ENCODE measurements at regions not wholly inside any gene's neighbourhood (a gene's known extent, or its start where the extent isn't known, plus 50 kb on each side); places are given as distances from the start of the nearest gene placed in this dataset.

DNA sequence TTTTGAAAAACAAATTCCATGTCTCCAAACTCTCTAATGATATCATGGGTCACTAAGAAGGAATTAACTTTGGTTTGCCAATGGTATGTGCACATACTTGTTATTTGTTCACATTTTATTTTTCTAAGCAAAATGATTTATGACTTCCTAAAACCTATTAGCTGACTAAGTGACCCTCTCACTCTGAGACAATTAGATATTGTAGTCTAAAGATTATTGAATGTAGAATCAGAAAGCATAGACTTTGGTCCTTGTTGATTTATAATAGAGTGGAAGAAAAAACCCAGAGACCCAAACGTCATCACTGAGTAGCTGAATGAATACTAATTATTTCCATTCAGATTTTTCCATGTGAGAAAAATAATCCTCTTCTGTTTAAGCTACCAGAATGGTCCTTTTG, 243.5 kb upstream of the ANO3 start:
- no peak overlapping the region for H3K4me2 ChIP-seq
- no peak overlapping the region for H3K27ac ChIP-seq (ENCODE audit: low read depth)
- no peaks in the 10 kb centered on the region for H3K4me1 Mint-ChIP-seq
- DNase-seq (ENCODE audit: low spot score) (no peak), ATAC-seq (no peak)
- no peaks in the 10 kb centered on the region for H3K27me3 ChIP-seq (ENCODE audit: insufficient read depth)
- H3K9me2 ChIP-seq (ENCODE audit: insufficient read depth), result no peaks in the 10 kb centered on the region
- no peak overlapping the region for H3K27ac Mint-ChIP-seq
- H3K36me3 ChIP-seq (ENCODE audit: insufficient read depth), result no peaks in the 10 kb centered on the region
- no peaks in the 10 kb centered on the region for H4K20me1 ChIP-seq (replicated peaks; ENCODE audit: insufficient read depth)
- H2AFZ ChIP-seq, result no peak overlapping the region
- no peaks in the 10 kb centered on the region for H3K36me3 Mint-ChIP-seq (ENCODE audit: low read depth)
- no peak for TF ChIP-seq REST (IDR thresholded peaks at IDR 0.05; ENCODE audit: unreplicated experiment)
- TF ChIP-seq ZNF331 (CRISPR knock-in tag; IDR thresholded peaks at IDR 0.05; ENCODE audit: low read depth), result no peak
- no peak for TF ChIP-seq EZH2phosphoT487 (IDR thresholded peaks at IDR 0.05; ENCODE audit: unreplicated experiment)
- TF ChIP-seq, protein P1, sequence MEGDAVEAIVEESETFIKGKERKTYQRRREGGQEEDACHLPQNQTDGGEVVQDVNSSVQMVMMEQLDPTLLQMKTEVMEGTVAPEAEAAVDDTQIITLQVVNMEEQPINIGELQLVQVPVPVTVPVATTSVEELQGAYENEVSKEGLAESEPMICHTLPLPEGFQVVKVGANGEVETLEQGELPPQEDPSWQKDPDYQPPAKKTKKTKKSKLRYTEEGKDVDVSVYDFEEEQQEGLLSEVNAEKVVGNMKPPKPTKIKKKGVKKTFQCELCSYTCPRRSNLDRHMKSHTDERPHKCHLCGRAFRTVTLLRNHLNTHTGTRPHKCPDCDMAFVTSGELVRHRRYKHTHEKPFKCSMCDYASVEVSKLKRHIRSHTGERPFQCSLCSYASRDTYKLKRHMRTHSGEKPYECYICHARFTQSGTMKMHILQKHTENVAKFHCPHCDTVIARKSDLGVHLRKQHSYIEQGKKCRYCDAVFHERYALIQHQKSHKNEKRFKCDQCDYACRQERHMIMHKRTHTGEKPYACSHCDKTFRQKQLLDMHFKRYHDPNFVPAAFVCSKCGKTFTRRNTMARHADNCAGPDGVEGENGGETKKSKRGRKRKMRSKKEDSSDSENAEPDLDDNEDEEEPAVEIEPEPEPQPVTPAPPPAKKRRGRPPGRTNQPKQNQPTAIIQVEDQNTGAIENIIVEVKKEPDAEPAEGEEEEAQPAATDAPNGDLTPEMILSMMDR (conservative IDR thresholded peaks at IDR 0.05; ENCODE audit: low read depth in 2 of 2), result no peak
- no peak for TF ChIP-seq EZH2 (IDR thresholded peaks at IDR 0.05; ENCODE audit: low read depth, unreplicated experiment)
- TF ChIP-seq STAT1 (IDR thresholded peaks at IDR 0.05; ENCODE audit: unreplicated experiment), result no peak
- no peak for TF ChIP-seq ZNF114 (CRISPR knock-in tag; IDR thresholded peaks at IDR 0.05)
- TF ChIP-seq, protein P2, sequence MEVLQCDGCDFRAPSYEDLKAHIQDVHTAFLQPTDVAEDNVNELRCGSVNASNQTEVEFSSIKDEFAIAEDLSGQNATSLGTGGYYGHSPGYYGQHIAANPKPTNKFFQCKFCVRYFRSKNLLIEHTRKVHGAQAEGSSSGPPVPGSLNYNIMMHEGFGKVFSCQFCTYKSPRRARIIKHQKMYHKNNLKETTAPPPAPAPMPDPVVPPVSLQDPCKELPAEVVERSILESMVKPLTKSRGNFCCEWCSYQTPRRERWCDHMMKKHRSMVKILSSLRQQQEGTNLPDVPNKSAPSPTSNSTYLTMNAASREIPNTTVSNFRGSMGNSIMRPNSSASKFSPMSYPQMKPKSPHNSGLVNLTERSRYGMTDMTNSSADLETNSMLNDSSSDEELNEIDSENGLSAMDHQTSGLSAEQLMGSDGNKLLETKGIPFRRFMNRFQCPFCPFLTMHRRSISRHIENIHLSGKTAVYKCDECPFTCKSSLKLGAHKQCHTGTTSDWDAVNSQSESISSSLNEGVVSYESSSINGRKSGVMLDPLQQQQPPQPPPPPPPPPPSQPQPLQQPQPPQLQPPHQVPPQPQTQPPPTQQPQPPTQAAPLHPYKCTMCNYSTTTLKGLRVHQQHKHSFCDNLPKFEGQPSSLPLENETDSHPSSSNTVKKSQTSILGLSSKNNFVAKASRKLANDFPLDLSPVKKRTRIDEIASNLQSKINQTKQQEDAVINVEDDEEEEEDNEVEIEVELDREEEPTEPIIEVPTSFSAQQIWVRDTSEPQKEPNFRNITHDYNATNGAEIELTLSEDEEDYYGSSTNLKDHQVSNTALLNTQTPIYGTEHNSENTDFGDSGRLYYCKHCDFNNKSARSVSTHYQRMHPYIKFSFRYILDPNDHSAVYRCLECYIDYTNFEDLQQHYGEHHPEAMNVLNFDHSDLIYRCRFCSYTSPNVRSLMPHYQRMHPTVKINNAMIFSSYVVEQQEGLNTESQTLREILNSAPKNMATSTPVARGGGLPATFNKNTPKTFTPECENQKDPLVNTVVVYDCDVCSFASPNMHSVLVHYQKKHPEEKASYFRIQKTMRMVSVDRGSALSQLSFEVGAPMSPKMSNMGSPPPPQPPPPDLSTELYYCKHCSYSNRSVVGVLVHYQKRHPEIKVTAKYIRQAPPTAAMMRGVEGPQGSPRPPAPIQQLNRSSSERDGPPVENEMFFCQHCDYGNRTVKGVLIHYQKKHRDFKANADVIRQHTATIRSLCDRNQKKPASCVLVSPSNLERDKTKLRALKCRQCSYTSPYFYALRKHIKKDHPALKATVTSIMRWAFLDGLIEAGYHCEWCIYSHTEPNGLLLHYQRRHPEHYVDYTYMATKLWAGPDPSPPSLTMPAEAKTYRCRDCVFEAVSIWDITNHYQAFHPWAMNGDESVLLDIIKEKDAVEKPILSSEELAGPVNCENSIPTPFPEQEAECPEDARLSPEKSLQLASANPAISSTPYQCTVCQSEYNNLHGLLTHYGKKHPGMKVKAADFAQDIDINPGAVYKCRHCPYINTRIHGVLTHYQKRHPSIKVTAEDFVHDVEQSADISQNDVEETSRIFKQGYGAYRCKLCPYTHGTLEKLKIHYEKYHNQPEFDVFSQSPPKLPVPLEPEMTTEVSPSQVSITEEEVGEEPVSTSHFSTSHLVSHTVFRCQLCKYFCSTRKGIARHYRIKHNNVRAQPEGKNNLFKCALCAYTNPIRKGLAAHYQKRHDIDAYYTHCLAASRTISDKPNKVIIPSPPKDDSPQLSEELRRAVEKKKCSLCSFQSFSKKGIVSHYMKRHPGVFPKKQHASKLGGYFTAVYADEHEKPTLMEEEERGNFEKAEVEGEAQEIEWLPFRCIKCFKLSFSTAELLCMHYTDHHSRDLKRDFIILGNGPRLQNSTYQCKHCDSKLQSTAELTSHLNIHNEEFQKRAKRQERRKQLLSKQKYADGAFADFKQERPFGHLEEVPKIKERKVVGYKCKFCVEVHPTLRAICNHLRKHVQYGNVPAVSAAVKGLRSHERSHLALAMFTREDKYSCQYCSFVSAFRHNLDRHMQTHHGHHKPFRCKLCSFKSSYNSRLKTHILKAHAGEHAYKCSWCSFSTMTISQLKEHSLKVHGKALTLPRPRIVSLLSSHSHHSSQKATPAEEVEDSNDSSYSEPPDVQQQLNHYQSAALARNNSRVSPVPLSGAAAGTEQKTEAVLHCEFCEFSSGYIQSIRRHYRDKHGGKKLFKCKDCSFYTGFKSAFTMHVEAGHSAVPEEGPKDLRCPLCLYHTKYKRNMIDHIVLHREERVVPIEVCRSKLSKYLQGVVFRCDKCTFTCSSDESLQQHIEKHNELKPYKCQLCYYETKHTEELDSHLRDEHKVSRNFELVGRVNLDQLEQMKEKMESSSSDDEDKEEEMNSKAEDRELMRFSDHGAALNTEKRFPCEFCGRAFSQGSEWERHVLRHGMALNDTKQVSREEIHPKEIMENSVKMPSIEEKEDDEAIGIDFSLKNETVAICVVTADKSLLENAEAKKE (CRISPR knock-in tag; IDR thresholded peaks at IDR 0.05), result no peak
- TF ChIP-seq, protein P3, sequence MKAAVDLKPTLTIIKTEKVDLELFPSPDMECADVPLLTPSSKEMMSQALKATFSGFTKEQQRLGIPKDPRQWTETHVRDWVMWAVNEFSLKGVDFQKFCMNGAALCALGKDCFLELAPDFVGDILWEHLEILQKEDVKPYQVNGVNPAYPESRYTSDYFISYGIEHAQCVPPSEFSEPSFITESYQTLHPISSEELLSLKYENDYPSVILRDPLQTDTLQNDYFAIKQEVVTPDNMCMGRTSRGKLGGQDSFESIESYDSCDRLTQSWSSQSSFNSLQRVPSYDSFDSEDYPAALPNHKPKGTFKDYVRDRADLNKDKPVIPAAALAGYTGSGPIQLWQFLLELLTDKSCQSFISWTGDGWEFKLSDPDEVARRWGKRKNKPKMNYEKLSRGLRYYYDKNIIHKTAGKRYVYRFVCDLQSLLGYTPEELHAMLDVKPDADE (IDR thresholded peaks at IDR 0.05), result no peak
- no peak for TF ChIP-seq NANOG (IDR thresholded peaks at IDR 0.05; ENCODE audit: borderline replicate concordance)
- no peak for TF ChIP-seq CREB1 (CRISPR knock-in tag; IDR thresholded peaks at IDR 0.05; ENCODE audit: low read depth)
- TF ChIP-seq JUNB (IDR thresholded peaks at IDR 0.05; ENCODE audit: unreplicated experiment), result no peak
- no peak for TF ChIP-seq POLR2AphosphoS5 (IDR thresholded peaks at IDR 0.05; ENCODE audit: low read depth)
- H3K4me3 Mint-ChIP-seq, result no peak overlapping the region
- no peaks in the 10 kb centered on the region for H3F3A ChIP-seq (replicated peaks; ENCODE audit: low read depth)
- H3K4me3 ChIP-seq, result no peak overlapping the region
- no peaks in the 10 kb centered on the region for H3K79me2 ChIP-seq (replicated peaks; ENCODE audit: insufficient read depth)
- no peaks in the 10 kb centered on the region for H3K4me1 ChIP-seq (ENCODE audit: insufficient read depth)
- no peaks in the 10 kb centered on the region for H3K27me3 Mint-ChIP-seq (ENCODE audit: insufficient read depth, low read depth, poor library complexity)
- no peaks in the 10 kb centered on the region for H3K9me3 Mint-ChIP-seq

All from GM23338 (cell line).